ENCODE measurements at regions not wholly inside any gene's neighbourhood (a gene's known extent, or its start where the extent isn't known, plus 50 kb on each side); places are given as distances from the start of the nearest gene placed in this dataset.

DNA sequence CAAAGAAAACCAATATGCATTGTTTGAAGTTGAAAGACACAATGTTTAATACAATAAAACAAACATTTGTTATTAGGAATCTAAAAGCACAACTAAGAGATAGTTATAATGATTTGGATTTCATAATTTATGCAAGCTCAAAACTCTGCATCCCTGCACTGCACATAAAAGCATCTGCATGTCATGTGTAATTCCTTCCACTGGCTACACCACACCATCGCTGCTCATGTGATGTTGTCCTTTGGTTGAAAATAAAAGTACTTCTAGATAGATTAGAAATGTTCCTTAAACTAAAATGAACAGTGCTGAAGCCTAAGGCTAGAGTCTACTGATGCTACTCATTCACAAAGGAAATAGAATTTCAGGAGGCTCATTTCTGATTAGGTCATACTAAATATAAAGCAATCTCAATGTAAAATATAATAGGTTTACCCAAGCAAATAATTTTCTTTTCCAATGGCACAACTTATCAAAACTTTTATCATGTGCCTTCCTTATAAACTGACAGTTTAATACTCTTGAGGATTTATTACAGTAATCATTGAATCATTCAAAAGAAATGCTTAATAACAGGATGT lies 130.8 kb upstream of the DKK2 start:
- no peak for TF ChIP-seq EZH2 (IDR thresholded peaks at IDR 0.05; ENCODE audit: borderline replicate concordance, insufficient read depth, low read length, poor library complexity, severe bottlenecking)
- TF ChIP-seq CTCF (IDR thresholded peaks at IDR 0.05; ENCODE audit: poor library complexity, severe bottlenecking): no peak
- TF ChIP-seq TAF1 (IDR thresholded peaks at IDR 0.05; ENCODE audit: low read depth): no peak
- no peak for TF ChIP-seq POLR2AphosphoS5 (IDR thresholded peaks at IDR 0.05)
- TF ChIP-seq, protein P1, sequence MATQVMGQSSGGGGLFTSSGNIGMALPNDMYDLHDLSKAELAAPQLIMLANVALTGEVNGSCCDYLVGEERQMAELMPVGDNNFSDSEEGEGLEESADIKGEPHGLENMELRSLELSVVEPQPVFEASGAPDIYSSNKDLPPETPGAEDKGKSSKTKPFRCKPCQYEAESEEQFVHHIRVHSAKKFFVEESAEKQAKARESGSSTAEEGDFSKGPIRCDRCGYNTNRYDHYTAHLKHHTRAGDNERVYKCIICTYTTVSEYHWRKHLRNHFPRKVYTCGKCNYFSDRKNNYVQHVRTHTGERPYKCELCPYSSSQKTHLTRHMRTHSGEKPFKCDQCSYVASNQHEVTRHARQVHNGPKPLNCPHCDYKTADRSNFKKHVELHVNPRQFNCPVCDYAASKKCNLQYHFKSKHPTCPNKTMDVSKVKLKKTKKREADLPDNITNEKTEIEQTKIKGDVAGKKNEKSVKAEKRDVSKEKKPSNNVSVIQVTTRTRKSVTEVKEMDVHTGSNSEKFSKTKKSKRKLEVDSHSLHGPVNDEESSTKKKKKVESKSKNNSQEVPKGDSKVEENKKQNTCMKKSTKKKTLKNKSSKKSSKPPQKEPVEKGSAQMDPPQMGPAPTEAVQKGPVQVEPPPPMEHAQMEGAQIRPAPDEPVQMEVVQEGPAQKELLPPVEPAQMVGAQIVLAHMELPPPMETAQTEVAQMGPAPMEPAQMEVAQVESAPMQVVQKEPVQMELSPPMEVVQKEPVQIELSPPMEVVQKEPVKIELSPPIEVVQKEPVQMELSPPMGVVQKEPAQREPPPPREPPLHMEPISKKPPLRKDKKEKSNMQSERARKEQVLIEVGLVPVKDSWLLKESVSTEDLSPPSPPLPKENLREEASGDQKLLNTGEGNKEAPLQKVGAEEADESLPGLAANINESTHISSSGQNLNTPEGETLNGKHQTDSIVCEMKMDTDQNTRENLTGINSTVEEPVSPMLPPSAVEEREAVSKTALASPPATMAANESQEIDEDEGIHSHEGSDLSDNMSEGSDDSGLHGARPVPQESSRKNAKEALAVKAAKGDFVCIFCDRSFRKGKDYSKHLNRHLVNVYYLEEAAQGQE (IDR thresholded peaks at IDR 0.05; ENCODE audit: borderline replicate concordance): no peak
- no peak for TF ChIP-seq RAD21 (conservative IDR thresholded peaks at IDR 0.05)

Measured in neural cell (in vitro differentiated cells).